SK-N-SH treated with all-trans-retinoic acid at 6 μM for 48 hours (cell line): ENCODE measurements at regions not wholly inside any gene's neighbourhood (a gene's known extent, or its start where the extent isn't known, plus 50 kb on each side); places are given as distances from the start of the nearest gene placed in this dataset.

Experiments used
- ATAC-seq: fragments of 200-7000 bp; cut with Tn5 transposase; 3 replicates; pipeline ENCODE4 v1.9.1; 2020; ENCODE audit warnings: mild to moderate bottlenecking, moderate library complexity
- ARNTL ChIP-seq: fragments of 450-650 bp; formaldehyde crosslinking; IDR thresholded peaks from 2 replicates; pipeline ENCODE4 v1.5.0; 2020; ENCODE audit warnings: low read depth, mild to moderate bottlenecking, moderate library complexity, borderline replicate concordance
- CSDC2 ChIP-seq: fragments of 250-450 bp; sonication (Bioruptor Pico); IDR thresholded peaks from 2 replicates; pipeline ENCODE4 v1.5.0; 2020; ENCODE audit warnings: mild to moderate bottlenecking, moderate library complexity
- CSRNP3 ChIP-seq: fragments of 250-450 bp; sonication (Bioruptor Pico); IDR thresholded peaks from 2 replicates; pipeline ENCODE4 v1.5.1; 2021; ENCODE audit warnings: mild to moderate bottlenecking, moderate library complexity
- GLIS3 ChIP-seq: fragments of 250-450 bp; sonication (Bioruptor Pico); IDR thresholded peaks from 2 replicates; pipeline ENCODE4 v1.5.0; 2020; ENCODE audit warnings: mild to moderate bottlenecking, moderate library complexity
- ISL1 ChIP-seq: fragments of 250-450 bp; sonication (Bioruptor Pico); IDR thresholded peaks from 2 replicates; pipeline ENCODE4 v2.1.2; 2022; ENCODE audit warnings: mild to moderate bottlenecking, moderate library complexity
- OSR1 ChIP-seq: fragments of 250-450 bp; sonication (Bioruptor Pico); IDR thresholded peaks from 2 replicates; pipeline ENCODE4 v1.8.0; 2022; ENCODE audit warnings: moderate library complexity, mild to moderate bottlenecking, inconsistent platforms
- RARB ChIP-seq: fragments of 250-450 bp; sonication (Bioruptor Pico); IDR thresholded peaks from 2 replicates; pipeline ENCODE4 v1.8.0; 2021; ENCODE audit warnings: mild to moderate bottlenecking, moderate library complexity
- SNAI2 ChIP-seq: fragments of 250-450 bp; sonication (Bioruptor Pico); IDR thresholded peaks from 2 replicates; pipeline ENCODE4 v1.5.0; 2020; ENCODE audit warnings: mild to moderate bottlenecking, moderate library complexity
- TCF4 ChIP-seq: fragments of 250-450 bp; sonication (Bioruptor Pico); IDR thresholded peaks from 2 replicates; pipeline ENCODE4 v1.8.0; 2021; ENCODE audit warnings: mild to moderate bottlenecking, moderate library complexity, borderline replicate concordance
- TSHZ2 ChIP-seq: fragments of 250-450 bp; sonication (Bioruptor Pico); IDR thresholded peaks from 2 replicates; pipeline ENCODE4 v1.5.0; 2020; ENCODE audit warnings: mild to moderate bottlenecking, moderate library complexity
- ZC3H10 ChIP-seq: fragments of 250-450 bp; sonication (Bioruptor Pico); IDR thresholded peaks from 2 replicates; pipeline ENCODE4 v1.5.1; 2021; ENCODE audit warnings: mild to moderate bottlenecking, moderate library complexity
- ZFP3 ChIP-seq: fragments of 250-450 bp; sonication (Bioruptor Pico); IDR thresholded peaks from 2 replicates; pipeline ENCODE4 v1.5.0; 2020; ENCODE audit warnings: mild to moderate bottlenecking, moderate library complexity
- ZFP30 ChIP-seq: fragments of 450-650 bp; formaldehyde crosslinking; IDR thresholded peaks from 2 replicates; pipeline ENCODE4 v1.5.0; 2022; ENCODE audit warnings: mild to moderate bottlenecking, moderate library complexity
- ZNF565 ChIP-seq: fragments of 450-650 bp; formaldehyde crosslinking; conservative IDR thresholded peaks from 2 replicates; pipeline ENCODE4 v1.5.0; 2020; ENCODE audit warnings: low read depth, mild to moderate bottlenecking, moderate library complexity
- ZNF70 ChIP-seq: fragments of 450-650 bp; formaldehyde crosslinking; IDR thresholded peaks from 2 replicates; pipeline ENCODE4 v1.5.0; 2020; ENCODE audit warnings: mild to moderate bottlenecking, moderate library complexity
- TF ChIP-seq, protein P1 (sequence below): fragments of 250-450 bp; sonication (Bioruptor Pico); IDR thresholded peaks from 2 replicates; pipeline ENCODE4 v1.8.0; 2021; ENCODE audit warnings: low read depth, mild to moderate bottlenecking, moderate library complexity, borderline replicate concordance
- TF ChIP-seq, protein P2 (sequence below): fragments of 250-450 bp; sonication (Bioruptor Pico); IDR thresholded peaks from 2 replicates; pipeline ENCODE4 v1.5.1; 2020; ENCODE audit warnings: low read depth, mild to moderate bottlenecking, moderate library complexity

DNA sequence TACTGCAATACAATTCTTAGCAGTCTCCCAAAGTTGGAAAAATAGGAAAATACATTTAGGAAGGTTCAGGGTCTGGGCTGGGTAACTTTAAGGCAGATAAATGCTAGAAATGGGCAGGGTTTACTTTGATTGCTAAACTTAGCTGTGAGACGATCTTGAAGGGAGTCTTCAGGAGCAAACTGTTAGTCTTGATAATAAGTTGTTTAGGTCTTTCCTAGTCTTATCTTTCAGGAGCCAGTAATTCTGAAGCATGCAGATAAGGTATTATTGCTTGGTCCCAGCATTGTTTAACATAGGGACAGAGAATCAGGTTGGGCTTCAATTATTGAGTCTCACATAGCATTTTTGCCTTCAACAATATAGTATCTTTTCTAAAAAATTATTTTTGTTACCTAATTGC, 262.4 kb upstream of the MIR17HG start:
- ATAC-seq = no peak
- TF ChIP-seq ZFP3 (no peak), ARNTL (CRISPR knock-in tag) (no peak), OSR1 (CRISPR knock-in tag) (no peak), SNAI2 (CRISPR knock-in tag) (no peak), GLIS3 (CRISPR knock-in tag) (no peak), TSHZ2 (CRISPR knock-in tag) (no peak), ZC3H10 (CRISPR knock-in tag) (no peak), ZFP30 (CRISPR knock-in tag) (no peak), ISL1 (CRISPR knock-in tag) (no peak)
- TF ChIP-seq, protein P1, sequence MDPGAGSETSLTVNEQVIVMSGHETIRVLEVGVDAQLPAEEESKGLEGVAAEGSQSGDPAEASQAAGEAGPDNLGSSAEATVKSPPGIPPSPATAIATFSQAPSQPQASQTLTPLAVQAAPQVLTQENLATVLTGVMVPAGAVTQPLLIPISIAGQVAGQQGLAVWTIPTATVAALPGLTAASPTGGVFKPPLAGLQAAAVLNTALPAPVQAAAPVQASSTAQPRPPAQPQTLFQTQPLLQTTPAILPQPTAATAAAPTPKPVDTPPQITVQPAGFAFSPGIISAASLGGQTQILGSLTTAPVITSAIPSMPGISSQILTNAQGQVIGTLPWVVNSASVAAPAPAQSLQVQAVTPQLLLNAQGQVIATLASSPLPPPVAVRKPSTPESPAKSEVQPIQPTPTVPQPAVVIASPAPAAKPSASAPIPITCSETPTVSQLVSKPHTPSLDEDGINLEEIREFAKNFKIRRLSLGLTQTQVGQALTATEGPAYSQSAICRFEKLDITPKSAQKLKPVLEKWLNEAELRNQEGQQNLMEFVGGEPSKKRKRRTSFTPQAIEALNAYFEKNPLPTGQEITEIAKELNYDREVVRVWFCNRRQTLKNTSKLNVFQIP (CRISPR knock-in tag) = no peak

DNA sequence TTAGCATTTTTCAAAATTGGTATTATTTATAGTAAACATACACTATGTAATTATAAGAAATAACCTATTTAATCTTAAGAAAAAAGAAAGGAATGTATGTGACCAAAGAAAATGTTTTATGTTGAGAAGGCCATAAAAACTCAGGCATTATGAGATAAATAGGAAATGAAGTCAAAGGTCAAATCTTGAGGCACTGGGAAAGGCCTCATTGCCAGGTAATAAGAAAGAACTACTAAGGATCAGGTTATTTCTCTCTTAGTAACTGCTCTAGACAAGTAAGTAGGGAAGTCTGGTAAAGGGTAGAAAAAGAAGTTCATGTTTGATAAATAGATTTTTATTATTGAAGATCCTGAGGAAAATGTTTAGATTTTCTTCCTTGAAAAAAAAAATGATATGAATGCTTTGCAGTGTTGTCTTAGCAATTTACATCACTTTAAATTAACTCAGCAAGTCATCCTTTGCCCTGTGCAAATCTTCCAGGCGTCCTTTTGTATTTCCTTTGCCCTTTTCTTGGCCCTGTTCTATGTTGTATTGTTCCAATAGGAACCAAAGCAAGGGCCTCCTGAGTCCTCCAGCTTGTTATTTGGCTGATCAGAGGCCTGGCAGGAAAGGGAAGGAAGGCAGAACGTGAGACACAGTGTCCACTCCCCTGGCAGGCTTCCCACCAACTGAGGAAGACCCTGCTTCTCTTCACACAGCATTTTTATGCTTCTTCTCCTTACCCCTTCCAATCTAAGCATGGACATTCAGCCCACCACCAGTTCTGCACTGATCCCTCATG, 260.4 kb upstream of the MIR17HG start:
- TF ChIP-seq CSDC2 (CRISPR knock-in tag) (no peak), SNAI2 (CRISPR knock-in tag) (no peak)
- no peak for ATAC-seq

GRCh38 chr13:91097269-91097668, 250.2 kb upstream of the MIR17HG start:
- TF ChIP-seq ZFP30 (CRISPR knock-in tag) (no peak), ZNF70 (CRISPR knock-in tag) (no peak)
- no peak for ATAC-seq

GRCh38 chr13:91099877-91100276, 247.6 kb upstream of the MIR17HG start:
- ATAC-seq = no peak
- TF ChIP-seq RARB (CRISPR knock-in tag) = no peak
- TF ChIP-seq ZNF565 (CRISPR knock-in tag) = no peak
- TF ChIP-seq TCF4 (CRISPR knock-in tag) = no peak
- no peak for TF ChIP-seq CSRNP3 (CRISPR knock-in tag)
- TF ChIP-seq, protein P1 (CRISPR knock-in tag) = no peak
- TF ChIP-seq GLIS3 (CRISPR knock-in tag) = no peak
- TF ChIP-seq, protein P2, sequence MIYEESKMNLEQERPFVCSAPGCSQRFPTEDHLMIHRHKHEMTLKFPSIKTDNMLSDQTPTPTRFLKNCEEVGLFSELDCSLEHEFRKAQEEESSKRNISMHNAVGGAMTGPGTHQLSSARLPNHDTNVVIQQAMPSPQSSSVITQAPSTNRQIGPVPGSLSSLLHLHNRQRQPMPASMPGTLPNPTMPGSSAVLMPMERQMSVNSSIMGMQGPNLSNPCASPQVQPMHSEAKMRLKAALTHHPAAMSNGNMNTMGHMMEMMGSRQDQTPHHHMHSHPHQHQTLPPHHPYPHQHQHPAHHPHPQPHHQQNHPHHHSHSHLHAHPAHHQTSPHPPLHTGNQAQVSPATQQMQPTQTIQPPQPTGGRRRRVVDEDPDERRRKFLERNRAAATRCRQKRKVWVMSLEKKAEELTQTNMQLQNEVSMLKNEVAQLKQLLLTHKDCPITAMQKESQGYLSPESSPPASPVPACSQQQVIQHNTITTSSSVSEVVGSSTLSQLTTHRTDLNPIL (CRISPR knock-in tag) = no peak
- no peak for TF ChIP-seq OSR1 (CRISPR knock-in tag)
- no peak for TF ChIP-seq TSHZ2 (CRISPR knock-in tag)
- TF ChIP-seq ZFP30 (CRISPR knock-in tag) = no peak
- TF ChIP-seq ZNF70 (CRISPR knock-in tag) = no peak
- TF ChIP-seq, all 23 proteins: peak for 0
